ENCODE measurements at regions not wholly inside any gene's neighbourhood (a gene's known extent, or its start where the extent isn't known, plus 50 kb on each side); places are given as distances from the start of the nearest gene placed in this dataset.
"Not testable (repeated sequence)": the region's sequence is repeated elsewhere in the genome, so short reads cannot be mapped to it uniquely, and the experiment has no call there.

- no peak for DNase-seq (ENCODE audit: low read depth in 2 of 2, low spot score in 1 of 2)
Measured at GRCh38 chr2:60252581-60253150, 300.8 kb downstream of the BCL11A start.

GRCh38 chr2:60251247-60251646, 302.2 kb downstream of the BCL11A start:
- DNase-seq (ENCODE audit: low read depth in 2 of 2, low spot score in 1 of 2): no peak

GRCh38 chr2:60249879-60250278, 303.6 kb downstream of the BCL11A start:
- no peak for DNase-seq (ENCODE audit: low read depth in 2 of 2, low spot score in 1 of 2)

- no peak for DNase-seq (ENCODE audit: low read depth in 2 of 2, low spot score in 1 of 2)
Measured at GRCh38 chr2:60247471-60247870, 306.0 kb downstream of the BCL11A start.

- DNase-seq (ENCODE audit: low read depth in 2 of 2, low spot score in 1 of 2): no peak
Measured at GRCh38 chr2:60246583-60246982, 306.9 kb downstream of the BCL11A start.

GRCh38 chr2:60234274-60234986, 319.0 kb downstream of the BCL11A start:
- DNase-seq (ENCODE audit: low read depth in 2 of 2, low spot score in 1 of 2): no peak

GRCh38 chr2:60230596-60230995, 322.9 kb downstream of the BCL11A start:
- no peak for DNase-seq (ENCODE audit: low read depth in 2 of 2, low spot score in 1 of 2)

GRCh38 chr2:60230037-60230436, 323.4 kb downstream of the BCL11A start:
- no peak for DNase-seq (ENCODE audit: low read depth in 2 of 2, low spot score in 1 of 2)

GRCh38 chr2:60226943-60227342, 326.5 kb downstream of the BCL11A start:
- no peak for DNase-seq (ENCODE audit: low read depth in 2 of 2, low spot score in 1 of 2)

- DNase-seq (ENCODE audit: low read depth in 2 of 2, low spot score in 1 of 2): no peak
Measured at GRCh38 chr2:60226191-60226590, 327.3 kb downstream of the BCL11A start.

GRCh38 chr2:60223859-60224258, 329.6 kb downstream of the BCL11A start:
- DNase-seq (ENCODE audit: low read depth in 2 of 2, low spot score in 1 of 2): no peak

GRCh38 chr2:60221098-60221497, 332.4 kb downstream of the BCL11A start:
- no peak for DNase-seq (ENCODE audit: low read depth in 2 of 2, low spot score in 1 of 2)

- DNase-seq (ENCODE audit: low read depth in 2 of 2, low spot score in 1 of 2): no peak
Measured at GRCh38 chr2:60219536-60219935, 333.9 kb downstream of the BCL11A start.

- DNase-seq (ENCODE audit: low read depth in 2 of 2, low spot score in 1 of 2): no peak
Measured at GRCh38 chr2:60216452-60216995, 336.9 kb downstream of the BCL11A start.

- DNase-seq (ENCODE audit: low read depth in 2 of 2, low spot score in 1 of 2): no peak
Measured at GRCh38 chr2:60215386-60215901, 338.0 kb downstream of the BCL11A start.

- DNase-seq (ENCODE audit: low read depth in 2 of 2, low spot score in 1 of 2): no peak
Measured at GRCh38 chr2:60214626-60214875, 338.9 kb downstream of the BCL11A start.

- DNase-seq (ENCODE audit: low read depth in 2 of 2, low spot score in 1 of 2): no peak
Measured at GRCh38 chr2:60213865-60214625, 339.4 kb downstream of the BCL11A start.

- DNase-seq (ENCODE audit: low read depth in 2 of 2, low spot score in 1 of 2): no peak
Measured at GRCh38 chr2:60212181-60212945, 341.1 kb downstream of the BCL11A start.

- DNase-seq (ENCODE audit: low read depth in 2 of 2, low spot score in 1 of 2): not testable (repeated sequence)
Measured at GRCh38 chr2:60189006-60189405, 364.4 kb downstream of the BCL11A start.

GRCh38 chr2:60175290-60175689, 378.2 kb downstream of the BCL11A start:
- DNase-seq (ENCODE audit: low read depth in 2 of 2, low spot score in 1 of 2): no peak

- no peak for DNase-seq (ENCODE audit: low read depth in 2 of 2, low spot score in 1 of 2)
Measured at GRCh38 chr2:60174146-60174545, 379.3 kb downstream of the BCL11A start.
